AG04450 (cell line): ENCODE measurements at regions not wholly inside any gene's neighbourhood (a gene's known extent, or its start where the extent isn't known, plus 50 kb on each side); places are given as distances from the start of the nearest gene placed in this dataset.

ENCODE experiments used
- CTCF ChIA-PET: fragments of 300-600, 350-600 bp; formaldehyde crosslinking; extraction: SDS; loops from one replicate; lab custom pipeline; 2022; ENCODE audit warnings: antibody characterized with exemption, inconsistent platforms; lab: Charles Lee
- POLR2A ChIA-PET: fragments of 350-600 bp; formaldehyde crosslinking; extraction: SDS; loops from one replicate; lab custom pipeline; 2021; ENCODE audit warnings: antibody characterized with exemption, inconsistent platforms; lab: Yijun Ruan, JAX
- DNase-seq: peaks from one replicate; pipeline ENCODE4 v3.0.0-alpha.2; 2011; ENCODE audit warnings: low read depth, low spot score
- H3K27ac ChIP-seq: one replicate; pipeline ENCODE4 v1.5.1; 2012; ENCODE audit warnings: low read depth, low read length, control low read depth
- H3K27me3 ChIP-seq: one replicate; pipeline ENCODE4 v1.6.0; 2012; ENCODE audit warnings: low read length; ENCODE audit not compliant: control insufficient read depth, insufficient read depth
- H3K4me3 ChIP-seq: 2 replicates; pipeline ENCODE4 v1.5.1; 2011; ENCODE audit warnings: mild to moderate bottlenecking, low read depth, low read length, control low read depth
- H3K9me3 ChIP-seq: 2 replicates; pipeline ENCODE4 v1.5.1; 2012; ENCODE audit warnings: low read length; ENCODE audit not compliant: control insufficient read depth, insufficient read depth
- TF ChIP-seq, protein P1 (sequence below): IDR thresholded peaks from 2 replicates; pipeline ENCODE4 v1.5.1; 2011; ENCODE audit warnings: low read depth, low read length, control low read depth, inconsistent platforms

DNA sequence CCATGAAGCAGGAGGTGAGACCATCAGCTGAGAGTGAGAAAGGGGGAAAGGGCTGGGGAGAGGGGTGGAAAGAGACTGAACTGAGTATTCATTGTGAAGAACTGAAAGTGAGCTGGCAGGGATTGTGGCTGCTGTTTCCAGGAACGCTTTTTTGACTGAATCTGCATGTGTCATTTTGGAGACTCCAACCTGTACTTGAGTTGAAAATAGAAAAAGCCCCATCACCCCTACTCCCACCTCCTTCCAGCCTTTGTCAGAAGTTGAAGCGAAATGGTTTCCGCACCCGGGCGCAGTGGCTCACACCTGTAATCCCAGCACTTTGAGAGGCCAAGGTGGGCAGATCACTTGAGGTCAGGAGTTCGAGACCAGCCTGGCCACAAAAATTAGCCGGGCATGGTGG lies 128.0 kb upstream of the GPR12 start:
- no peak overlapping the region for H3K27ac ChIP-seq

DNA sequence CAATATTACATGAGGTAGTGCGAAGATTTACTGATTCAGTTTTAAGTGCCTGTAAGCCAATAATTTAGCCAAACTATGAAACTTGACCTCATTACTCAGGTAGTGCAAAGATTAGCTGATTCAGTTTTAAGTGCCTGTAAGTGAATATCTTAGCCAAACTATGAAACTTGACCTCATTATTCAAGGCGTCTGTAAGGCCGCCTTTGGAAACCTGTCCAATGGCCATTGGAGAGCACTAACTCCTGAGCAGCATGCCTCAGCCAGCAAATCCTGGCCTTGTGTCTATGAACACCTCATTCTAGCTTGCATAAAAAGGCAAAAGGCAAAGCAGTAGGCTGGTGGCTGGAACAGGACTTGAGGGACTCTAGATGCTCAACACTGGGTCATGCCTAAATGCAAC lies 127.0 kb upstream of the GPR12 start:
- Histone ChIP-seq H3K27ac (no peak overlapping the region), H3K9me3 (no peaks in the 10 kb centered on the region), H3K4me3 (no peak overlapping the region), H3K27me3 (no peaks in the 10 kb centered on the region)
- TF ChIP-seq, protein P1, sequence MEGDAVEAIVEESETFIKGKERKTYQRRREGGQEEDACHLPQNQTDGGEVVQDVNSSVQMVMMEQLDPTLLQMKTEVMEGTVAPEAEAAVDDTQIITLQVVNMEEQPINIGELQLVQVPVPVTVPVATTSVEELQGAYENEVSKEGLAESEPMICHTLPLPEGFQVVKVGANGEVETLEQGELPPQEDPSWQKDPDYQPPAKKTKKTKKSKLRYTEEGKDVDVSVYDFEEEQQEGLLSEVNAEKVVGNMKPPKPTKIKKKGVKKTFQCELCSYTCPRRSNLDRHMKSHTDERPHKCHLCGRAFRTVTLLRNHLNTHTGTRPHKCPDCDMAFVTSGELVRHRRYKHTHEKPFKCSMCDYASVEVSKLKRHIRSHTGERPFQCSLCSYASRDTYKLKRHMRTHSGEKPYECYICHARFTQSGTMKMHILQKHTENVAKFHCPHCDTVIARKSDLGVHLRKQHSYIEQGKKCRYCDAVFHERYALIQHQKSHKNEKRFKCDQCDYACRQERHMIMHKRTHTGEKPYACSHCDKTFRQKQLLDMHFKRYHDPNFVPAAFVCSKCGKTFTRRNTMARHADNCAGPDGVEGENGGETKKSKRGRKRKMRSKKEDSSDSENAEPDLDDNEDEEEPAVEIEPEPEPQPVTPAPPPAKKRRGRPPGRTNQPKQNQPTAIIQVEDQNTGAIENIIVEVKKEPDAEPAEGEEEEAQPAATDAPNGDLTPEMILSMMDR, result no peak
- ChIA-PET POLR2A (no interaction called here), CTCF (interaction anchor here (1.2 to 5.4 kb wide), 2 partner anchors 15 to 181 kb away, joined by 3 to 20 read pairs; no protein-coding TSS in a partner anchor)
- DNase-seq, result no peak

More for the DNA sequence above, 128.0 kb upstream of the GPR12 start:
- H3K9me3 ChIP-seq, result no peaks in the 10 kb centered on the region
- H3K4me3 ChIP-seq, result no peak overlapping the region
- ChIA-PET POLR2A (no interaction called here), CTCF (no interaction called here)
- no peak for DNase-seq
- TF ChIP-seq, protein P1, result no peak
- H3K27me3 ChIP-seq, result no peaks in the 10 kb centered on the region

DNA sequence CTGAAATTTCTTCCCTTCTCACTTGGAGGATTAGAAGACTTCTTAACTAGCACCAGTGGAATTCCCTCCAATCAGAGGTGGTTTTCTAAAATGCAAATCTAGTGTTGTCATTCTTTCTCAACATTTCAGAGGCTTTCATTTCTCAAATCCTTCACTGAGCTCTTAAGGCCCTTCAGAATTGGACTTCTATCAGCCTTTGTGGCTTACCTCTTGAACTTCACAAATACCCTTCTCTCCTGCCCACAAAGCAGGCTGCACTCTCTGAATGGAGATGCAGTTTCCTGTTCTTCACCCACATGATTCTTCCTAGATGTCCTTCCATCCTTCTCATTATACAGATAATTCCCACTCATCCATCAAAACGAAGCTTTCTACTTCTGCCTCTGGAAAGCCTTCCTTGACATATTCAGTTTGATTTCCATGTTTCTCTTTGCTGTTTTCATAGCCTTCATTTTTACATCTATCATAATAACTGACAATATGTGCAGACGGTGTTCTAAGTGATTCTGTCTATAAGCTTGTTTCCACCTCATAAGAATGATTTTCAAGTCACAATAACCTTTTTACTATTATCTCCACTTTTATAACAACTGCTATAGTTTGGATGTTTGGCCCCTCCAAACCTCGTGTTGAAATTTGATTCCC lies 123.1 kb upstream of the GPR12 start:
- Histone ChIP-seq H3K27me3 (no peaks in the 10 kb centered on the region), H3K9me3 (no peaks in the 10 kb centered on the region), H3K4me3 (no peak overlapping the region), H3K27ac (no peak overlapping the region)
- no peak for DNase-seq
- ChIA-PET POLR2A (no interaction called here), CTCF (interaction anchor here (1.5 to 5.4 kb wide), 2 partner anchors 11 to 46 kb away, joined by 3 to 20 read pairs; no protein-coding TSS in a partner anchor)
- TF ChIP-seq, protein P1, result no peak

DNA sequence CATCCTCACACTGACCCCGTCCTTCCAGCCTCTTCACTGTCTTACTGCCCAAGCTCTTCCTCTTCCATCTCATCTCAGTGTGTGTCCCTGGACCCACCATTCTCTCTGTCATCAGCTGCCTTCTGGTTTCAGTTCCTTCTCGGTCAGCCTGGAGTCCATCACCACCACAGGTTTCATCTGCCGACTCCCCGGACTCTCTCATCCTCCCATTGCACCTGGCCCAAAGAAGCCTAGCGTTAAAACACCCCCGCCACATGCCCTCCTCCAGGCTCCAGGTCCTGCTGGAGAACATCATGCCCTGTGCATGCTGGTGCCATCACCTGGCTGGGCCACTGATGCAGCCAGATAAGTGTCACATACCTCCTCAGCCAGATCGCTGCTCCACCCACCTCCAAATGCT lies 122.1 kb upstream of the GPR12 start:
- Histone ChIP-seq H3K9me3 (no peaks in the 10 kb centered on the region), H3K4me3 (no peak overlapping the region), H3K27me3 (no peaks in the 10 kb centered on the region), H3K27ac (no peak overlapping the region)
- ChIA-PET CTCF (interaction anchor here (5.4 kb wide), 1 partner anchor 10 kb away, joined by 20 read pairs; no protein-coding TSS in a partner anchor), POLR2A (no interaction called here)
- no peak for DNase-seq
- TF ChIP-seq, protein P1, result no peak

DNA sequence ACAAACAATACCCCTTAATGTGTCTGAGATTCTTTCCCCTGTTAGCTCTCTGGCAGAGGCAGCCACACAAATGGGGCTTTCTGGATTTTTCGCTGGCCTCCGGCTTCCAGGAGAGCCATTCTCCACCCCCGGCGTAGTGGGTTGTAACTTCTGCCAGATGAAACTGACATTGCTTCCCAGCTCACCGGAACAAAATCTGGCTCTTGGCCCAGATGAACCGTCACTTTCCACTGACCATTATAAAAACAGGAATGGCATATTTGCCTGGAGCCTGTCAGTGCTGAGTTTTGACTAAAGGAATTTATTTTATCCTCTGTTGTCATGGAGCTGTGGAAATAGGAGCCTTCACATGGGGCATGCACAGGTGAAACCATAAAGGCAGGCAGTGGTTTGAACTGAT lies 120.6 kb upstream of the GPR12 start:
- ChIA-PET POLR2A (no interaction called here), CTCF (no interaction called here)
- H3K27ac ChIP-seq, result no peak overlapping the region
- no peaks in the 10 kb centered on the region; the same call in 1 of the 2 replicates for H3K9me3 ChIP-seq
- peak; percentile 3 for DNase-seq
- no peaks in the 10 kb centered on the region for H3K27me3 ChIP-seq
- TF ChIP-seq, protein P1, result no peak
- no peak overlapping the region; the same call in 1 of the 2 replicates for H3K4me3 ChIP-seq
